Pancreas (tissue), 10 donors: ENCODE measurements at regions not wholly inside any gene's neighbourhood (a gene's known extent, or its start where the extent isn't known, plus 50 kb on each side); places are given as distances from the start of the nearest gene placed in this dataset.

Experiments used
- ATAC-seq, 4 donors: fragments of 200-7000 bp; cut with Tn5 transposase; one replicate each; pipeline versions ENCODE4 v1.8.0 to v1.9.1; 2020; ENCODE audit warnings: mild to moderate bottlenecking in 4 of 4, moderate library complexity in 4 of 4
- DNase-seq, 6 donors: peaks; one replicate each; pipeline ENCODE4 v3.0.0-alpha.2; 2020
- FAIRE-seq: peaks from 2 replicates; lab custom pipeline; 2012; peaks lifted over from hg19 to GRCh38; lab: Jason Lieb, UNC
- H3K27ac ChIP-seq, 4 donors: fragments of 200-600 bp; sonication (generic); 1 replicate in 3 of 4; 2 replicates in 1 of 4; pipeline versions ENCODE4 v1.5.0 to v1.8.0; 2020
- H3K27me3 ChIP-seq, 4 donors: fragments of 200-600 bp; one replicate each; pipeline ENCODE4 v1.8.0; 2021
- H3K36me3 ChIP-seq, 3 donors: fragments of 200-600 bp; sonication (generic) in 1 of 3; one replicate each; pipeline versions ENCODE4 v1.5.0 to v1.8.0; 2020 to 2021
- H3K4me1 ChIP-seq, 3 donors: fragments of 200-600 bp; one replicate each; pipeline ENCODE4 v1.8.0; 2021
- H3K4me3 ChIP-seq, 4 donors: fragments of 200-600 bp; sonication (generic) in 2 of 4; one replicate each; pipeline versions ENCODE4 v1.5.0 to v1.8.0; 2020 to 2021
- H3K9me3 ChIP-seq, 4 donors: fragments of 200-600 bp; one replicate each; pipeline ENCODE4 v1.8.0; 2021
- CTCF ChIP-seq, 4 donors: fragments of 200-600 bp; sonication (generic) in 3 of 4; IDR thresholded peaks; one replicate each; pipeline versions ENCODE4 v1.5.0 to v1.8.0; 2021; ENCODE audit warnings: antibody characterized with exemption in 4 of 4
- WGBS, 2 donors: extraction: QIAGEN DNeasy Blood & Tissue Kit; methylation state at CpG; one replicate each; pipeline ENCODE4 v1.1.7; 2013; 5-methylcytosine and 5-hydroxymethylcytosine counted together
- intact Hi-C, 3 donors: fragments of 100-400 bp; cut with DNase I; formaldehyde crosslinking; loops; one replicate each; pipeline versions ENCODE4 v1.11.1 to v1.14.2; 2022
- donor health status: healthy with polysubstance abuse.
- donor health status: DM: no; HTN: no; CAD: no; lungs with moderate emphysema.
- donor health status: DM: no; HTN: no; CAD: no.
- donor health status: control.
- donor health status: control.
- donor health status: Bipolar disorder and iron deficiency.
- donor health status: DM: yes; HTN: yes; CAD: no.
- donor health status: DM: no; HTN: no; CAD: no.
- donor health status: DM: no; HTN: no; CAD: no.
- donor health status: DM: yes; HTN: yes; CAD: no.

DNA sequence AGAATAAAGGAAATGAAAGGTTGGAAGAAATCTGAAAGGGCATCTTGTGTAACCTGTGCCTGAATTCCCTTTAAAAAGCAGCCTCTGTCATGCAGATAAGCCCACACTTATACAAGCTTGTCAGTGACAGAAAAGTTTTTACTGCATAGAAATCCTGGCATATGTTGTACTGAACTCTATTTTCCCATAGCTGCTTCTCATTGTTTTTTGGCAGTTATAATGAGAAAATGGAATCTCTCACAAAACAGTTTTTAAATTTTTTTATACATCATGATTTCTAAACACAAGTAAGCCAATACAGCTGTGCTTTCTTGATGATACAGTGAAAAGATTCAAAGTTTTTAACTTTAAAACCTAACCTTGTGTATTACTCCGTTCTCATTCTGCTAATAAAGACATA lies 511.4 kb upstream of the ARX start:
- ATAC-seq: no peak

GRCh38 chrX:25527596-25527995 lies 511.8 kb upstream of the ARX start:
- 43 to 56% methylated on average over 3 of the region's 3 CpGs for WGBS, 2 donors
- Histone ChIP-seq H3K4me1 (peaks cover 0 to 4% (median 3%) of the 10 kb centered on the region in 3 donors), H3K36me3 (no peaks in the 10 kb centered on the region), H3K27ac (no peak overlapping the region), H3K4me3 (no peak overlapping the region), H3K9me3 (no peaks in the 10 kb centered on the region), H3K27me3 (peaks cover 0 to 16% (median 0%) of the 10 kb centered on the region in 4 donors)
- ATAC-seq (no peak), DNase-seq (no peak), FAIRE-seq (no peak)
- no peak for TF ChIP-seq CTCF (IDR thresholded peaks at IDR 0.05)
- intact Hi-C loops: no loop called here

More for the DNA sequence above, 511.4 kb upstream of the ARX start:
- DNase-seq (no peak), FAIRE-seq (no peak)
- Histone ChIP-seq H3K4me3 (no peak overlapping the region), H3K9me3 (no peaks in the 10 kb centered on the region), H3K27me3 (peaks cover 0 to 16% (median 0%) of the 10 kb centered on the region in 4 donors), H3K27ac (no peak overlapping the region), H3K36me3 (no peaks in the 10 kb centered on the region), H3K4me1 (peaks cover 0 to 4% (median 3%) of the 10 kb centered on the region in 3 donors)
- WGBS, 2 donors: 41 to 71% methylated on average over 1 of the region's 1 CpG
- intact Hi-C loops: no loop called here
- no peak for TF ChIP-seq CTCF (IDR thresholded peaks at IDR 0.05)

GRCh38 chrX:25531096-25531495 lies 515.3 kb upstream of the ARX start:
- Histone ChIP-seq H3K4me1 (no peaks in the 10 kb centered on the region), H3K27ac (no peak overlapping the region), H3K9me3 (no peaks in the 10 kb centered on the region), H3K4me3 (no peak overlapping the region), H3K36me3 (no peaks in the 10 kb centered on the region), H3K27me3 (peaks cover 0 to 21% (median 0%) of the 10 kb centered on the region in 4 donors)
- WGBS, 2 donors: 85 to 87% methylated on average over 1 of the region's 1 CpG
- DNase-seq (no peak), ATAC-seq (no peak), FAIRE-seq (no peak)
- no peak for TF ChIP-seq CTCF (IDR thresholded peaks at IDR 0.05)
- intact Hi-C loops: no loop called here

DNA sequence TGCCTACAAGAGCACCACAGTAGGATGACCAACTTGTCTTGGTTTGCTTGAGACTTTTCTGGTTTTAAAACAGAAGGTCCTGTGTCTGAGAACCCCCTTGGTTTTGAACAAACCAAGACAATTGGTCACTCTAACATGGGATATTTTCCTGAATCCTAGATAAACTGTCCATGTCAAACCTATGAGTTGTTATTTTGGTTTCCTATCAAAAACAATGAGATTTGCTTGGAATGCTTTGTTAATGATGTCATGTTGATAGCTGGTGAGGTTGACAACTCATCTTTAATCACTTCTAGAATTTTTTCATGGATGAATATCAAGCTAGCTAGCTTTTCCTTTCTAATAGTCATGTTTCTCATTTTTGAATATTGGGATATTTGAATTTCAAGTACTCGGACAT lies 518.3 kb upstream of the ARX start:
- Histone ChIP-seq H3K27ac (no peak overlapping the region), H3K4me3 (no peak overlapping the region), H3K9me3 (no peaks in the 10 kb centered on the region), H3K4me1 (no peaks in the 10 kb centered on the region), H3K36me3 (no peaks in the 10 kb centered on the region), H3K27me3 (peaks cover 0 to 17% (median 0%) of the 10 kb centered on the region in 4 donors)
- no peak for ATAC-seq
- no peak for TF ChIP-seq CTCF (IDR thresholded peaks at IDR 0.05)
- intact Hi-C loops: no loop called here
- WGBS, 2 donors: 0 to 46% methylated on average over 1 of the region's 1 CpG
- no peak for FAIRE-seq
- no peak for DNase-seq

- no peak overlapping the region for H3K4me3 ChIP-seq
- intact Hi-C loops: no loop called here
- TF ChIP-seq CTCF (IDR thresholded peaks at IDR 0.05): no peak
- FAIRE-seq: no peak
- 10 to 26% methylated on average over 2 of the region's 2 CpGs for WGBS, 2 donors
- DNase-seq: no peak
- no peak overlapping the region for H3K27ac ChIP-seq
- peaks cover 0 to 24% (median 0%) of the 10 kb centered on the region in 4 donors for H3K27me3 ChIP-seq
- H3K4me1 ChIP-seq: no peaks in the 10 kb centered on the region
- H3K9me3 ChIP-seq: no peaks in the 10 kb centered on the region
- ATAC-seq: no peak
- no peaks in the 10 kb centered on the region for H3K36me3 ChIP-seq
These were observed 520.7 kb upstream of the ARX start for GRCh38 chrX:25536307-25536970.
